Activated CD4-positive, alpha-beta T cell treated with anti-CD3 and anti-CD28 coated beads, Interleukin-2, amount 10 ng/mL, durations not matched to agents 7 days and 5 days (primary cell): ENCODE measurements at regions not wholly inside any gene's neighbourhood (a gene's known extent, or its start where the extent isn't known, plus 50 kb on each side); places are given as distances from the start of the nearest gene placed in this dataset.
"Not testable (repeated sequence)": the region's sequence is repeated elsewhere in the genome, so short reads cannot be mapped to it uniquely, and the experiment has no call there.

Experiments
- CTCF ChIA-PET: fragments of 350-600 bp; sonication (Branson Sonifier 250); formaldehyde crosslinking; loops from one replicate; lab custom pipeline; 2021; ENCODE audit warnings: antibody characterized with exemption; lab: Charles Lee
- POLR2A ChIA-PET: fragments of 350-600 bp; sonication (Branson Sonifier 250); formaldehyde crosslinking; loops from one replicate; lab custom pipeline; 2021; ENCODE audit warnings: antibody characterized with exemption; lab: Charles Lee
- DNase-seq: peaks from one replicate; pipeline ENCODE4 v3.0.0-alpha.2; 2020
- H3K27ac Mint-ChIP-seq: one replicate; pipeline ENCODE4 v1.8.0; 2021; ENCODE audit warnings: mild to moderate bottlenecking, moderate library complexity, mixed read lengths
- H3K27me3 Mint-ChIP-seq: one replicate; pipeline ENCODE4 v1.8.0; 2021; ENCODE audit warnings: mixed read lengths
- H3K36me3 Mint-ChIP-seq: one replicate; pipeline ENCODE4 v1.8.0; 2021; ENCODE audit warnings: low read depth, mixed read lengths
- H3K4me1 Mint-ChIP-seq: one replicate; pipeline ENCODE4 v1.8.0; 2021; ENCODE audit warnings: mixed read lengths
- H3K4me3 Mint-ChIP-seq: one replicate; pipeline ENCODE4 v1.8.0; 2021; ENCODE audit warnings: mild to moderate bottlenecking, moderate library complexity, mixed read lengths
- H3K9me3 Mint-ChIP-seq: one replicate; pipeline ENCODE4 v1.8.0; 2021; ENCODE audit warnings: mixed read lengths

DNA sequence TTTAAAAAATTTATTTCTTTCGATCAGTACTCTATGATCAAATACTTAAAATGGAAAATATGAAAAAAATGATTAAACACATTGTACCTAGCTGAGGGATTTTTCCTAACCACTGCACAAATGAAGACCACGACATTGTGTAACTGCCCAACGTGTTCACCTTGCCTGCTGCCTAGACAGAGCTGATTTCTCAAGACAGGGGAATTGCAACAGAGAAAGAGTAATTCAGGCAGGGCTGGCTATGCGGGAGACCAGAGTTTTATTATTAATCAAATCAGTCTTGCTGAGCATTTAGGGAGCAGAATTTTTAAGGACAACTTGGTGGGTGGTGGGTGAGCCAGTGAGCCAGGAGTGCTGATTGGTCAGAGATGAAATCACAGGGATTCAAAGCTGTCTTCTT is 1290.8 kb downstream of the RPIA start:
- CTCF ChIA-PET, H3K27ac Mint-ChIP-seq, H3K9me3 Mint-ChIP-seq, H3K27me3 Mint-ChIP-seq, H3K4me1 Mint-ChIP-seq, H3K36me3 Mint-ChIP-seq, DNase-seq, POLR2A ChIA-PET, H3K4me3 Mint-ChIP-seq: not testable (repeated sequence)

DNA sequence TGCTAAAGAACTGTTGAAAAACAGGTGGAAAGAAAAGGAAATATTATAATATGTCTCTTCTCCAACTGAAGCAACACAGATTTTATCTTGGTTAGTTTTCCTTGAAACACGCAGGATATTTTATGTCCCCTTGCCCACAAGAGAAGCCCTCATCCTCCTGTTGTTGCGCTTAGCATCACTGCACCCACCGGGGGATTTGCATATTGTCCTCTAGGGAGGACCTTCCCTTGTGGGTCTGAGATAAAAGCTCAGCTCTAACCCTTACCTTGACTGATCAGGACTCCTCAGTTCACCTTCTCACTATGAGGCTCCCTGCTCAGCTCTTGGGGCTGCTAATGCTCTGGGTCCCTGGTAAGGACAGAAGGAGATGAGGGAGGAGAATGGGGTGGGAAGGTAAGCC is 1294.2 kb downstream of the RPIA start:
- H3K9me3 Mint-ChIP-seq, H3K4me1 Mint-ChIP-seq, H3K27ac Mint-ChIP-seq, CTCF ChIA-PET, H3K36me3 Mint-ChIP-seq, H3K4me3 Mint-ChIP-seq, H3K27me3 Mint-ChIP-seq, DNase-seq, POLR2A ChIA-PET: not testable (repeated sequence)

GRCh38 chr2:89986532-89986931 is 1295.1 kb downstream of the RPIA start:
- CTCF ChIA-PET, H3K4me1 Mint-ChIP-seq, POLR2A ChIA-PET, H3K27ac Mint-ChIP-seq, H3K9me3 Mint-ChIP-seq, H3K27me3 Mint-ChIP-seq, H3K4me3 Mint-ChIP-seq, H3K36me3 Mint-ChIP-seq, DNase-seq: not testable (repeated sequence)

- H3K36me3 Mint-ChIP-seq, H3K27ac Mint-ChIP-seq, H3K27me3 Mint-ChIP-seq, H3K9me3 Mint-ChIP-seq, H3K4me1 Mint-ChIP-seq, POLR2A ChIA-PET, CTCF ChIA-PET, DNase-seq, H3K4me3 Mint-ChIP-seq: not testable (repeated sequence)
These were observed 1305.3 kb downstream of the RPIA start for GRCh38 chr2:89996779-89997178.

DNA sequence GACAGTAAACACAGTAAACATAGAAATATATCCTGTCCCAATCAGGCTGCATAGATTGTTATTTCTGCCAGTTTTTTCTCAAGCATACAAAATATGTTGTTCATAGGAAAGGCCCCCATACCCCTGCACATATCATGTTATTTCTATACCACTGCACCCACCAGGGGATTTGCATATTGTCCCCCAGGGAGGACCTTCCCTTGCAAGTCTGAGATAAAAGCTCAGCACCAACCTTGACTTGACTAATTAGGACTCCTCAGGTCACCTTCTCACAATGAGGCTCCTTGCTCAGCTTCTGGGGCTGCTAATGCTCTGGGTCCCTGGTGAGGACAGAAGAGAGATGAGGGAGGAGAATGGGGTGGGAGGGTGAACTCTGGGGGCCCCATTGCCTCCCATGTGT is 1313.1 kb downstream of the RPIA start:
- H3K27ac Mint-ChIP-seq, H3K4me1 Mint-ChIP-seq, CTCF ChIA-PET, POLR2A ChIA-PET, H3K9me3 Mint-ChIP-seq, H3K27me3 Mint-ChIP-seq, H3K4me3 Mint-ChIP-seq, H3K36me3 Mint-ChIP-seq, DNase-seq: not testable (repeated sequence)

GRCh38 chr2:90010442-90011100 is 1319.1 kb downstream of the RPIA start:
- CTCF ChIA-PET, H3K4me3 Mint-ChIP-seq, H3K36me3 Mint-ChIP-seq, H3K9me3 Mint-ChIP-seq, H3K27ac Mint-ChIP-seq, DNase-seq, H3K27me3 Mint-ChIP-seq, POLR2A ChIA-PET, H3K4me1 Mint-ChIP-seq: not testable (repeated sequence)

DNA sequence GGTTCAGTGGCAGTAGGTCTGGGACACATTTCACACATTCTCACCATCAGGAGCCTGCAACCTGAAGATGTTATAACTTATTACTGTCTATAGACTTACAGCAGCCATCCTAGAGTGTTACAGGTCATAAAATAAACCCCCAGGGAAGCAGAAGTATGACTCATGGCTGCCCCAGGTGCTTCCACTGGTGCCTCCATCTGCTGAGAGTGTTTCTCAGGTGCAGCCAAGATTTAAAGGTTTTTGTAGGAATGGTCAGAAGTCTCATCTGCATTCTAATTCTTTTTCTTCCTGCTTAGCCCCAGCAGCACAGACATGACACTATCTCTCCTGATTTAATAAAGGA is 1319.6 kb downstream of the RPIA start:
- H3K27me3 Mint-ChIP-seq, H3K4me3 Mint-ChIP-seq, POLR2A ChIA-PET, H3K36me3 Mint-ChIP-seq, H3K27ac Mint-ChIP-seq, DNase-seq, H3K9me3 Mint-ChIP-seq, CTCF ChIA-PET, H3K4me1 Mint-ChIP-seq: not testable (repeated sequence)

DNA sequence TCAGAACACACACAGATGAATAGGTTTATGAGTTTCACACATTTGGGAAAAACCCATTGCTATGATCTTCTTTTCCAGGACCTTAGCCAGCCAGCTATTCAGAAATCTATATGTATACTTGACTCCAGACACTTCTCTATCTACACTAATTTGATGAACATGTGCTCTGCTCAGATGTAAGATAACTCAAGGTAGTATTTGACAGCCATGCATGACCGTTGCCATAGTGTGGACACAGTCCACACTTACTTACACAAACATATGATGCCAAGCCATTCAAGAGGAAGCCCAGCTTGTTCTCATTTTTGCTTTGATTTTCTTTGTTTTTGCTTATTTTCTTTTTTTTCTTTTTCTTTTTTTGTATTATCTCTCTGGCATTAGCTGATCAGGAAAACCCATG is 1328.4 kb downstream of the RPIA start:
- CTCF ChIA-PET, H3K36me3 Mint-ChIP-seq, DNase-seq, POLR2A ChIA-PET, H3K4me1 Mint-ChIP-seq, H3K27me3 Mint-ChIP-seq, H3K9me3 Mint-ChIP-seq, H3K4me3 Mint-ChIP-seq, H3K27ac Mint-ChIP-seq: not testable (repeated sequence)

DNA sequence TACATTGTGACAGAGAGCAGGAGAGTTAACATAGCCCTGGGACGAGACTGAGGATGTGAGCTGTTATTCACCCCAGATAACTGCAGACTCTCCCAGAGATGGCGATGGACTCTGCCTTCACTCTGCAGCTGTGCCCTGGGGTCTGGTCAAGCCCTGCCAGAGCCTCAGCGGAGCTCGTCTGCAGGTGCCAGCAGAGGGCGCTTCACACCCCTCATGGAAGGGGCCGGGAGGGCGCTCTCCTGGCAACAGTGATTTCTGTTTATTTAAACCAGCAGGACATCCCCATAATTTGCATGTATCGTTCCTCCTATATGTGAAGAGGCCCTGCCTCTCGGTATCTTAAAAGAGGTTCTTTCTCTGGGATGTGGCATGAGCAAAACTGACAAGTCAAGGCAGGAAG is 1329.8 kb downstream of the RPIA start:
- not testable (repeated sequence) for H3K4me3 Mint-ChIP-seq, H3K9me3 Mint-ChIP-seq

DNA sequence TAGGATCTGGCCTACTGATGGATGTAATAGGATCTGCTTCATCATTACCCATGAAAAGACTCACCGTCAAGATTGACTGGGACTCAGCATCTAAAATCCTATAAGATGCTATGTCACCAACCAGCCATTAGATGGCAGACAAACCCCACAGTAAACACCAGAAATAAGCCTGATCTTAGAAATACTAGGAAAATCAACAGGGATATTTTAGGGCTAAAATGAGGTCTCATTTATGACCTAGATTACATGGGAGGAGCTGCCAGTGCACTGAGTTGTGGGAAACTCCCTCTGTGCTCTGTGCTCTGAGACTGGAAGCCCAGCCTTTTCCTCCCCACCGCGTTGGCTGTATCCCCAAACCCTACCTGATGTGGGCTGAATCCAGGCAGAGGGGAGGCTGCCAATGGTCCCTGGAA is 1335.8 kb downstream of the RPIA start:
- POLR2A ChIA-PET, H3K36me3 Mint-ChIP-seq, H3K9me3 Mint-ChIP-seq, H3K27ac Mint-ChIP-seq, H3K27me3 Mint-ChIP-seq, H3K4me3 Mint-ChIP-seq, CTCF ChIA-PET, H3K4me1 Mint-ChIP-seq, DNase-seq: not testable (repeated sequence)

More for the DNA sequence above, 1329.8 kb downstream of the RPIA start:
- POLR2A ChIA-PET, CTCF ChIA-PET, H3K36me3 Mint-ChIP-seq, H3K27ac Mint-ChIP-seq, H3K4me1 Mint-ChIP-seq, H3K27me3 Mint-ChIP-seq, DNase-seq: not testable (repeated sequence)

DNA sequence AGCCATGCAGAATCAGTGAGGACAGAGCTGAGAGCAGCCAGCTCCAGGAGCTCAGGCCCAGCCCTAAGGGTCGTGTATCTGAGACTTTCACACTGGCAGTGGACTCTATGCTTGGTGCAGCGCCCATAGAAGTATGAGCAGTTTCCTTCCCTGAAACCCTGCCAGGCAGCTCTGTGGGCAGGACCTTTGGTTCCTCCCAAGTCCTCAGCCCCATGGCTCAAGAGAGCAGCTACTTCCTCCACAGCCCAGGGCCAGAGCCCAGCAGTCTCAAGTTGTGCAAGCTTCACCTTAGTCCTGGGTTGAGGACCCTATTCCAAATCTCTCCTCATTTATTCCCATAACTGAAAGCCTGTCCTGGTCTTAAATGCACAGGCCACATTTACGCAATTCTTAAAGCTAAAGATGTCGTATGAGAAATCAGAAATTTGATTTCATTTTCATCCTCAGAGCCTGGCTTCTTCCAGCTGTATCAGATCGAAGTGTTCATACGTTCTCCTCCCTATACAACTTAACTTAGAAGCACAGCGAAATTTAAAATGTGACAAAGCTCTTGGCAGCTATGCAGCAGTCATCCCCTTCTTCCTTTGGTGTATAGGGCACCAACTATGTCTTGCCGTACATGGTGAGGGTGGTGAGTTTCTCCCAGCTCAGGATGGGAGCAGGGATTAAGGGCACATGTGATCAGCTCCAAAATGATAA is 1337.1 kb downstream of the RPIA start:
- H3K9me3 Mint-ChIP-seq, H3K27me3 Mint-ChIP-seq, H3K27ac Mint-ChIP-seq, H3K4me1 Mint-ChIP-seq, CTCF ChIA-PET, H3K36me3 Mint-ChIP-seq, POLR2A ChIA-PET, H3K4me3 Mint-ChIP-seq, DNase-seq: not testable (repeated sequence)

- H3K27ac Mint-ChIP-seq, POLR2A ChIA-PET, H3K4me1 Mint-ChIP-seq, H3K36me3 Mint-ChIP-seq, H3K27me3 Mint-ChIP-seq, H3K4me3 Mint-ChIP-seq, DNase-seq, CTCF ChIA-PET, H3K9me3 Mint-ChIP-seq: not testable (repeated sequence)
These were observed 1337.6 kb downstream of the RPIA start for GRCh38 chr2:90029080-90029428.

GRCh38 chr2:90032269-90032668 is 1340.8 kb downstream of the RPIA start:
- H3K36me3 Mint-ChIP-seq, CTCF ChIA-PET, H3K9me3 Mint-ChIP-seq, DNase-seq, H3K27me3 Mint-ChIP-seq, H3K27ac Mint-ChIP-seq, H3K4me3 Mint-ChIP-seq, H3K4me1 Mint-ChIP-seq, POLR2A ChIA-PET: not testable (repeated sequence)

GRCh38 chr2:90036335-90036734 is 1344.9 kb downstream of the RPIA start:
- DNase-seq, H3K36me3 Mint-ChIP-seq, CTCF ChIA-PET, H3K4me3 Mint-ChIP-seq, H3K4me1 Mint-ChIP-seq, H3K27me3 Mint-ChIP-seq, POLR2A ChIA-PET, H3K27ac Mint-ChIP-seq, H3K9me3 Mint-ChIP-seq: not testable (repeated sequence)
